Stromal cell of bone marrow (primary cell): ENCODE measurements at regions not wholly inside any gene's neighbourhood (a gene's known extent, or its start where the extent isn't known, plus 50 kb on each side); places are given as distances from the start of the nearest gene placed in this dataset.
"Not testable (repeated sequence)": the region's sequence is repeated elsewhere in the genome, so short reads cannot be mapped to it uniquely, and the experiment has no call there.

ENCODE experiments used
- DNase-seq: peaks from one replicate; pipeline ENCODE4 v3.0.0-alpha.2; 2012; ENCODE audit warnings: low read depth

DNA sequence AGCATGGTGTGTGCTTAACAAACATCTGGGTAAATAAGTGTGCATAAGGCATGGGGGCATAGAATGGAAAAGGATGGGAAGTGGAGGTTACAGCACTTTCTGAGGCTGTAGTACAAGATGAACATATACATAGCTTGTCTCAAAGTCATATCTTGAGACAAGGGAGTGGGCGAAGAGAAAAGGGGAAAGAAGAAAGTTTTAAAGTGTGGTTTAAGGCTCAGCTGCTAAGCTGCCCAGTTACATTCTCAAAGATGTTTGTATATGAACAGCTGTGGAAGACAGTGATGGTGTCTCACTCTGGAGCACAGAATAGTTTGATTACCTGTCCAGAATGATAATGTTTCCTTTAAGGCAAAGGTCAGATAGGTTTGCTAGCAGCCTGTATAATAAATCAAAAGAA is 61.9 kb upstream of the LANCL2 start:
- DNase-seq = no peak

DNA sequence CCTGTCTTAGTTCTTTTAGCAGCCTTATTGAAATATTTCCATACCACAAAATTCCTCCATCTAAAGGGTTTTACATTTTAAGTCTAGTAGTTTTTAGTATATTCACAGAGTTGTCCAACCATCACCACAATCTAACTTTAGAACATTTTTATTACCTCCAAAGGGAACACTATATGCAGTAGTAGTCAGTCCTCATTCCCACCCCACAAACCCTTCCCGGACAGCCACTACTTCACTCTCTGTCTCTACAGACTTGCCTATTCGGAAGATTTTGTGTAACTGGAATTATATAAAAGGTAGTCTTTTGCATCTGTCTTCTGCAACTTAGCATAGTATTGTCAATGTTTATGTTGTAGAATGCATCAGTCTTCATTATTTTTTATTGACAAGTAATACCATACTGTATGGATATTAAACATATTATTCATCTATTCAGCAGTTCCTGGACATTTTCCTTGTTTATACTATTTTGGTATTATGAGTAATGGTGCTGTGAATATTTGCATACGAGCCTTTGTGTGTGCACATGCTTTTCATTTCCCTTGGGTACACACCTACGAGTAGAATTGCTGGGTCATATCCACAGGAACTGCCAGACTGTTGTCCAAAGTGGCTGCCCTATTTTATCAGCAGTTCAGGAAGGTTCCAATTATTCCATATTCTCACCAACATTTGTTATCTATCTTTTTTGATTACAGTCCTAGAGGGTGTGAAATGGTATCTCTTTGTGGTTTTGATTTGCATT is 60.9 kb upstream of the LANCL2 start:
- no peak for DNase-seq

DNA sequence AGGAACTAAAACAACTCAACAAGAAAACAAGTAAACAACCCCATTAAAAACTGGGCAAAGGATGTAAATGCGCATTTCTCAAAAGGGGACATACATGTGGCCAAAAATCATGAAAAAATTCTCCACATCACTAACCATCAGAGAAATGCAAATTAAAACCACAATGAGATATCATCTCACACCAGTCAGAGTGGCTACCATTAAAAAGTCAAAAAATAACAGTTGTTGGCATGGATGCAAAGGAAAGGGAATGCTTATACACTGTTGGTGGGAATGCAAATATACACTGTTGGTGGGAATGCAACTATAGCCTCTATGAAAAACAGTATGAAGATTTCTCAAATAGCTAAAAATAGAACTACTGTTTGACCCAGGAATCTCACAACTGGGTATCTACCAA is 60.0 kb upstream of the LANCL2 start:
- DNase-seq = no peak

DNA sequence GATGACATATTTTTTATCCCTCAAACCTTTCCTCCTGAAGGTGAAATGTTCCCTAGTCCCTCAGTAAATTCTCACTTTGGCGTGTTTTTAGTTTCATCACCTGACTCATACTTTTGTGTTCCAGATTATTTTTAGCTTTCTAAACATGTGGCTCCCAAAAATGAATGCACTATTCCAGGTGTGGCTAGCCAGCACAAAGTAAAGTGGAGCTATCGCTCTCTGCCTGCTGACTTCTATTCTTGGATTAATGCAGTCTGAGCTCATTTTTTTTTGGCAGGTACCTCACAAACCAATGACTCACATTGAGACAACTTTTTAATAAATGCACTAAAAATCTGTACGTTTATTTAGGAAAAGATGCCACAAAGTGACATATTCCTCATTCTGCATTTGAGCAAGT is 58.8 kb upstream of the LANCL2 start:
- DNase-seq = no peak

DNA sequence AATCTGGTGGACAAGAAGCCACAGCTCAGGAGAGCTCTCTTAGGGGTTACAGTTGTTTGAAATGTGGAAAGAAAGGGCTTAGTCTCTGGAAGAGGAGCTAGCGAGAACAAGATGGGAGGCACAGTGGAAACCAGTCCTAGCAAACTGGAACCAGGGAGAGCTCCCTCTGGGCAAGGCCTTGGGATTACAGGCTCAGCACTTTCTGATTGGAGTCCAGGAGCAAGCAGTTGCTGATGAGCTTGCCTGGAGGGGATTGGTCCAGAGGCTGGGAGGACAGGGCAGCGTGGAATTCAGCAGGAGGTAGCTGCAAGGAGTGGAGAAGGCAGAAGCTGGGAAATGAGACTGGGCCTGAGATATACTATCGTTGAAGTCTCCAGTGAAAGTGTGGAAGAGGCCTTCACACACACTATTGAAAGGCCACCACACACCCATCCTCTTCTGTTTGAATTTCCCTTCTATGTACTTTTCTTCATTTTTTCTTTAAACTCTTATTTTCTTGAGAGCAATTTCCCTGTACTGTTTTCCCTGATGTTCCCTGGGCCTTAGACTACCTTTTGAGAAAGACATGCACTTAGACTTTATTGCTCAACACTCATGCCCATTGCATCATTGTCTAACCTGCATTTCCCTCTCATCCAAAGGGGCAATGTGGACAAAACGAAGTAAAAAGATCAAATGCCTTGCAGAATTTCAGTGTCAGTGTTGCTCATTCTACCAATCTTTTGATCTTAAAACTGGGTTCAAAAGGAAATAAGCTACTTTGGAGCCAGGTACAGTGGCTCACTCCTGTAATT is 57.8 kb upstream of the LANCL2 start:
- DNase-seq = no peak

DNA sequence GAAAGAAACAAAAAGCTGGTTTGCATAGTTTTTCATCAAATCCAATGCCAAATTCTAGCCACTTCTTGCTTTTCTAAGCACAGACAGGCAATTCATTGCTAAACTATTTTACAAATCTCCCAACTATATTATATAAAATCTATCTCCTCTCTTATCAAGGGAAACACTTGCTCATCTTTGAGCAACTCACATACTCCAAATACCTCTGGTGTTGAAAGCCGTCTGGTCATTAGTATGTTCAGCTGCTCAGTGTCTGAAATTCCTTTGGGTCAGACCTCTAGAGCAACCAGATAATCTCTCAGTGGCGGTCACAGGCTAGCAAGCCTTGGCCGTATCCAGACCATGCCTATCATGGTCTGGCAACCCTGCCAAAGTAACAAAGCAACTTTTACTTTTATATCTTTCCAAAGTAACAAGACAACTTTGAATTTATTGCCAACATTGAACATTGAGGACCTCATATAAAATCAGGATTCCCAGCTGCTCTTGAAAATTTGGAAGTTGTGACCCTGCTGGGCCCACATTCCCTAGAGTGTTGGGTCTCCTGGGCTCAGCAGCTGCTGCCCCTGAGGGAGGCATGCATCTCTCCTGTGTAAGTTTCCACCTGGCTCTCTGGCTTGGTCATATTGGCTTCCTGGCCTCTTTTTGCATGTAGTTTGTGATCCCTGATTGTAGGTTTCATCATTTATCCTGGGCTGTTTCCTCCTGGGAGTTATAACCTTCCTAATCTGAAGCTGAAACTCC is 56.8 kb upstream of the LANCL2 start:
- DNase-seq = peak; percentile 39

DNA sequence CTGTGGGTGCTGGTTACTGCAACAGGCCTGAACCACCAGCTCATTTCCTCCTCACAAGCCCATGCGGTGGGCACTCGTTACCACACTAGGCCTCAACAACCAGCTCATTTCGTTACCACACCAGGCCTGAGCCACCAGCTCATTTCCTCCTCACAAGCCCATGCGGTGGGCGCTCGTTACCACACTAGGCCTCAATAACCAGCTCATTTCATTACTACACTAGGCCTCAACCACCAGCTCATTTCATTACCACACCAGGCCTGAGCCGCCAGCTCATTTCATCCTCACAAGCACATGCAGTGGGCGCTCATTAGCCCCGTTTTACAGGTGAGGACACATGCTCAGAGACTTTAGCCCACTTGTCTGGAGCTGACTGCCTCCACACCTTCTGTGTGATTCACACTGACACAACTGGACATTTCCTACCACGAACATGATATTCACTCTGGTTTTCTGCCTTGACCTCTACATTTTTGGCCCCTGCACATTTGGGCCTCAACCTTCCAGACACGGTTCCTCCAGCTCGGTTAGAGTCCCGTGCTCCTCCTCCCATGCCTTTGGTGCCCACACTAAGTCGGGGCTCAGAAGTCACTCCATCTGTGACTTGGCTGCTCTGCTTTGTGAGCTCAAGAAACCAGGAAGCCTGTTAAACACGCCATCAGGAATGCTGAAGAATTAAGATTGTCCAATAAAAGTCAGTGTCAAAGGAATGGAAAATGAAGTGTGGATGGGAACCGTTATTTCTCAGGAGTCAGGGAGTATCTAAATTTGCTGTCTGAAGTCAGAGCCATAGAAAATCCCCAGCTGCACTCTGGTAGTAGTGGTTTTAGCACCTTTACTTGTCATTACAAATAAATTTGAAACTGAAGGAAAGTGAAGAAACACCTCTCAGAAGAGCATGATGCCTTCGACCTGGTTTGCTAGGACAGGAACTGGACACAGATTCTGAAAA is 55.8 kb upstream of the LANCL2 start:
- no peak for DNase-seq

DNA sequence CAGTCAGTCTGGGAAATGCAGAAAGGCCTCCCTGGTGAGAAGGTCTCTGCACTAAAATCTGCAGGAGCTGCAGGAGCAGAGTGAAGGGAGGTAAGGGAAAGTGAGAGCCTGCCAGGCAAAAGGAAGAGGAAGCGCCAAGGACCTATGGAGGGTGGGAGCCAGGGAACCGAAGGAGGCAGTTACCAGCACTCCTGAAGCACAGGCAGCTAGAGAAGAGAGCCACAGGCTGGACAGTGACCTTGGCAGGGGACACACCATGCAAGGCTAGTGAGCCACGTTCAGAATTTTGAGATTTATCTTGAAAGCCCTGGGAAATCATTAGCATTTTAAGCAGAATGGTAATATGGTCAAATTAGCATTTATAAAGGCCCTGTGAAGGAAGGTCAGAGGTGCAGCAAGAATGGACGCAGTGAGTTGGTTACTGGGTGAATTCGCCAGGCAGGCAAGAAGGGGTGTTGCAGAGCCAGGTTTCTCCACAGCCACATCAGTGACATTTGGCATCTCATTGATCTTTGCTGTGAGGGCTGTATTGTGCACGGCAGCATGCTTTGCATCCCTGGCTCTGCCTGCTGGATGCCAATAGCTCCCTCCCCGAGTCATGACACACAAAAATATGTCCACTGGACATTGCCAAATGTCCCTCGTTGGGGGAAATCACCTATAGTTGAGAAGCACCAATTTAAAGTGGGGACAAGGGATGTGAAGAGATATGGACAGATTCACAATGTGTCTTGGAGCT is 54.7 kb upstream of the LANCL2 start:
- no peak for DNase-seq

DNA sequence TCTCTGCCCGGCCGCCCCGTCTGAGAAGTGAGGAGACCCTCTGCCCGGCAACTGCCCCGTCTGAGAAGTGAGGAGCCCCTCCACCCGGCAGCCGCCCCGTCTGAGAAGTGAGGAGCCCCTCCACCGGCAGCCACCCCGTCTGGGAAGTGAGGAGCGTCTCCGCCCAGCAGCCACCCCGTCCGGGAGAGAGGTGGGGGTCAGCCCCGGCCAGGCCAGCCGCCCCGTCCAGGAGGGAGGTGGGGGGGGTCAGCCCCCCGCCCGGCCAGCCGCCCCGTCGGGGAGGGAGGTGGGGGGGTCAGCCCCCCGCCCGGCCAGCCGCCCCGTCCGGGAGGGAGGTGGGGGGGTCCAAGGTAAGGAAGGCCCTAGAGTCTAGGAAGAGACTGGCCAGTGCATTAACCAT is 53.2 kb upstream of the LANCL2 start:
- DNase-seq = not testable (repeated sequence)

DNA sequence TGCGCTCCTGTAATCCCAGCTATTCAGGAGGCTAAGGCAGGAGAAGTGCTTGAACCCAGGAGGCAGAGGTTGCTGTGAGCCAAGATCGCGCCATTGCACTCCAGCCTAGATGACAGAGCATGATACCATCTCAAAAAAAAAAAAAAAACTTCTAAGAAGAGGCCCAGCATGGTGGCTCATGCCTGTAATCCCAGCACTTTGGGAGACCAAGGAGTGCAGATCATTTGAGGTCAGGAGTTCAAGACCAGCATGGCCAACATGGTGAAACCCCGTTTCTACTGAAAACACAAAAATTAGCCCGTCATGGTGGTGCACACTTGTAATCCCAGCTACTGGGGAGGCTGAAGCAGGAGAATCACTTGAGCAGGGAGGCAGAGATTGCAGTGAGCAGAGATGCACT is 51.5 kb upstream of the LANCL2 start:
- not testable (repeated sequence) for DNase-seq

DNA sequence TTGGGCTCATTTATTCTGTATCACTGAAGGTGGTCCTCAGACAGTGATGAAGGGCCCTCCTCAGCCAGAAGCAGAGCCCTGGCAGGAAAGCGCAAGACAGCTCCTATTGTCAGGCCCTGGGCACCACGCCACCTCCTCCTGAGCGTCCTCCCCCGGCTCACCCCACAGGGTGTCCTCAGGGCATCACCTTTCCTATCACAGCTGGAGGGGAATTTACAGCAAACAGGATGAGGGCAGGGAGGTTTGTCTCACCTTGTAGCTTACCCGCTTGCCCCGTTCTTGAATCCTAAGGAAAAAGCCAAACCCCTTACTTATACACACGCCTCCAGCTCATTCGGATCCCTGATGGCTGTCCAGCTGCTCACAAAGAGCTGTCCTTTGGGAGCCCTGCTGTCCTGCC is 50.2 kb upstream of the LANCL2 start:
- DNase-seq = no peak
